ENCODE measurements at regions not wholly inside any gene's neighbourhood (a gene's known extent, or its start where the extent isn't known, plus 50 kb on each side); places are given as distances from the start of the nearest gene placed in this dataset.

GRCh38 chr12:113663396-113663795, 191.7 kb upstream of the LHX5 start:
- Mint-ChIP-seq H3K4me1 (no peaks in the 10 kb centered on the region), H3K9me3 (peaks cover 0 to 3% (median 0%) of the 10 kb centered on the region in 7 donors), H3K27me3 (ENCODE audit: low read depth in 3 of 3) (peaks cover 17 to 19% (median 18%) of the 10 kb centered on the region in 3 donors), H3K4me3 (no peak overlapping the region), H3K27ac (no peak overlapping the region), H3K36me3 (no peaks in the 10 kb centered on the region)
- Histone ChIP-seq H3K4me2 (replicated peaks; ENCODE audit: extremely low read depth, low read length, poor library complexity, severe bottlenecking) (no peak overlapping the region), H3K79me2 (ENCODE audit: insufficient read depth, low read length) (no peaks in the 10 kb centered on the region), H3K27me3 (ENCODE audit: control insufficient read depth in 2 of 2, insufficient read depth in 2 of 2, low read length in 2 of 2) (peaks cover 0 to 8% of the 10 kb centered on the region in 2 donors), H3K27ac (ENCODE audit: low read depth in 1 of 2, low read length in 2 of 2) (no peak overlapping the region), H2AFZ (ENCODE audit: insufficient read depth, low read depth, low read length, poor library complexity, severe bottlenecking) (no peak overlapping the region), H3K4me1 (ENCODE audit: control insufficient read depth in 1 of 2, insufficient read depth in 2 of 2, low read length in 2 of 2) (no peaks in the 10 kb centered on the region), H3K4me3 (replicated peaks in 1 of 3; ENCODE audit: low read depth in 2 of 3, low read length in 3 of 3) (no peak overlapping the region), H4K20me1 (ENCODE audit: insufficient read depth, low read length) (no peaks in the 10 kb centered on the region), H3K9ac (ENCODE audit: insufficient read depth, low read length, poor library complexity, severe bottlenecking) (no peak overlapping the region), H3K36me3 (replicated peaks in 1 of 2; ENCODE audit: control insufficient read depth in 1 of 2, insufficient read depth in 2 of 2, low read length in 2 of 2) (no peaks in the 10 kb centered on the region), H3K9me3 (replicated peaks in 1 of 2; ENCODE audit: control insufficient read depth in 1 of 2, insufficient read depth in 1 of 2, low read length in 2 of 2) (no peaks in the 10 kb centered on the region)
- TF ChIP-seq CTCF (IDR thresholded peaks at IDR 0.05): no peak
- intact Hi-C loops (cut with micrococcal nuclease): no loop called here
- 96% methylated on average over 5 of the region's 10 CpGs for WGBS (ENCODE audit: insufficient coverage)
- DNase-seq: no peak

GRCh38 chr12:113660936-113661335, 189.3 kb upstream of the LHX5 start:
- intact Hi-C loops (cut with micrococcal nuclease): no loop called here
- Mint-ChIP-seq H3K27me3 (ENCODE audit: low read depth in 3 of 3) (peaks cover 6 to 17% (median 8%) of the 10 kb centered on the region in 3 donors), H3K4me1 (no peaks in the 10 kb centered on the region), H3K27ac (no peak overlapping the region), H3K4me3 (no peak overlapping the region), H3K9me3 (peaks cover 0 to 7% (median 3%) of the 10 kb centered on the region in 7 donors), H3K36me3 (no peaks in the 10 kb centered on the region)
- Histone ChIP-seq H3K79me2 (ENCODE audit: insufficient read depth, low read length) (no peaks in the 10 kb centered on the region), H3K4me2 (replicated peaks; ENCODE audit: extremely low read depth, low read length, poor library complexity, severe bottlenecking) (no peak overlapping the region), H3K27me3 (ENCODE audit: control insufficient read depth in 2 of 2, insufficient read depth in 2 of 2, low read length in 2 of 2) (peaks cover 0 to 4% of the 10 kb centered on the region in 2 donors), H3K27ac (ENCODE audit: low read depth in 1 of 2, low read length in 2 of 2) (no peak overlapping the region), H2AFZ (ENCODE audit: insufficient read depth, low read depth, low read length, poor library complexity, severe bottlenecking) (no peak overlapping the region), H3K9me3 (replicated peaks in 1 of 2; ENCODE audit: control insufficient read depth in 1 of 2, insufficient read depth in 1 of 2, low read length in 2 of 2) (no peaks in the 10 kb centered on the region), H3K36me3 (replicated peaks in 1 of 2; ENCODE audit: control insufficient read depth in 1 of 2, insufficient read depth in 2 of 2, low read length in 2 of 2) (no peaks in the 10 kb centered on the region), H3K4me1 (ENCODE audit: control insufficient read depth in 1 of 2, insufficient read depth in 2 of 2, low read length in 2 of 2) (no peaks in the 10 kb centered on the region), H4K20me1 (ENCODE audit: insufficient read depth, low read length) (no peaks in the 10 kb centered on the region), H3K9ac (ENCODE audit: insufficient read depth, low read length, poor library complexity, severe bottlenecking) (no peak overlapping the region), H3K4me3 (replicated peaks in 1 of 3; ENCODE audit: low read depth in 2 of 3, low read length in 3 of 3) (no peak overlapping the region)
- no peak for TF ChIP-seq CTCF (IDR thresholded peaks at IDR 0.05)
- no peak for DNase-seq
- 81% methylated on average over 2 of the region's 2 CpGs for WGBS (ENCODE audit: insufficient coverage)

All from CD14-positive monocyte (primary cell).